GM23338 (cell line): ENCODE measurements at regions not wholly inside any gene's neighbourhood (a gene's known extent, or its start where the extent isn't known, plus 50 kb on each side); places are given as distances from the start of the nearest gene placed in this dataset.

ENCODE experiments used
- ATAC-seq: fragments of 200-7000 bp; cut with Tn5 transposase; 3 replicates; pipeline ENCODE4 v1.9.1; 2020
- DNase-seq: peaks from one replicate; pipeline ENCODE4 v3.0.0-alpha.2; 2015; ENCODE audit warnings: low spot score
- H2AFZ ChIP-seq: fragments of 200-600 bp; sonication (generic); 2 replicates; pipeline ENCODE4 v1.8.0; 2016; ENCODE audit warnings: antibody characterized with exemption, mild to moderate bottlenecking, moderate library complexity
- H3F3A ChIP-seq: fragments of 200-600 bp; sonication (generic); replicated peaks from 2 replicates; pipeline ENCODE4 v1.8.0; 2017; ENCODE audit warnings: antibody characterized with exemption, mixed run types, low read depth
- H3K27ac ChIP-seq: fragments of 200-600 bp; sonication (generic); 2 replicates; pipeline ENCODE4 v1.6.1; 2016; ENCODE audit warnings: low read depth
- H3K27me3 ChIP-seq: fragments of 200-600 bp; sonication (generic); 2 replicates; pipeline ENCODE4 v1.8.0; 2016; ENCODE audit warnings: mild to moderate bottlenecking, mixed run types, moderate library complexity; ENCODE audit not compliant: insufficient read depth
- H3K36me3 ChIP-seq: fragments of 200-600 bp; sonication (generic); 2 replicates; pipeline ENCODE4 v1.8.0; 2016; ENCODE audit warnings: mild to moderate bottlenecking; ENCODE audit not compliant: insufficient read depth
- H3K4me1 ChIP-seq: fragments of 200-600 bp; sonication (generic); 2 replicates; pipeline ENCODE4 v1.8.0; 2016; ENCODE audit warnings: mild to moderate bottlenecking, moderate library complexity; ENCODE audit not compliant: insufficient read depth
- H3K4me2 ChIP-seq: fragments of 200-600 bp; sonication (generic); 2 replicates; pipeline ENCODE4 v1.7.1; 2017; ENCODE audit warnings: mixed run types
- H3K4me3 ChIP-seq: fragments of 200-600 bp; sonication (generic); 2 replicates; pipeline ENCODE4 v1.6.1; 2016; ENCODE audit warnings: mixed run types
- H3K79me2 ChIP-seq: fragments of 200-600 bp; sonication (generic); replicated peaks from 2 replicates; pipeline ENCODE4 v1.8.0; 2017; ENCODE audit warnings: mild to moderate bottlenecking; ENCODE audit not compliant: insufficient read depth
- H3K9me2 ChIP-seq: fragments of 200-600 bp; sonication (generic); 2 replicates; pipeline ENCODE4 v1.8.0; 2017; ENCODE audit not compliant: insufficient read depth
- H4K20me1 ChIP-seq: fragments of 200-600 bp; sonication (generic); replicated peaks from 2 replicates; pipeline ENCODE4 v1.8.0; 2017; ENCODE audit warnings: mild to moderate bottlenecking; ENCODE audit not compliant: insufficient read depth
- H3K27ac Mint-ChIP-seq: 2 replicates; pipeline ENCODE4 v1.8.0; 2020; ENCODE audit warnings: inconsistent platforms, mild to moderate bottlenecking, moderate library complexity, mixed read lengths
- H3K27me3 Mint-ChIP-seq: 3 replicates; pipeline ENCODE4 v1.8.0; 2022; ENCODE audit warnings: low read depth, mild to moderate bottlenecking, moderate library complexity, mixed read lengths, inconsistent platforms; ENCODE audit not compliant: insufficient read depth, poor library complexity
- H3K36me3 Mint-ChIP-seq: 3 replicates; pipeline ENCODE4 v1.8.0; 2021; ENCODE audit warnings: low read depth, mild to moderate bottlenecking, inconsistent platforms, moderate library complexity, mixed read lengths
- H3K4me1 Mint-ChIP-seq: 3 replicates; pipeline ENCODE4 v1.8.0; 2020; ENCODE audit warnings: mild to moderate bottlenecking, inconsistent platforms, mixed read lengths
- H3K4me3 Mint-ChIP-seq: 3 replicates; pipeline ENCODE4 v1.8.0; 2021; ENCODE audit warnings: moderate library complexity, mild to moderate bottlenecking, inconsistent platforms, mixed read lengths
- H3K9me3 Mint-ChIP-seq: 3 replicates; pipeline ENCODE4 v1.8.0; 2020; ENCODE audit warnings: moderate library complexity, mild to moderate bottlenecking, inconsistent platforms, mixed read lengths
- CREB1 ChIP-seq: fragments of 250-450 bp; sonication (Bioruptor Pico); IDR thresholded peaks from 2 replicates; pipeline ENCODE4 v1.5.0; 2020; ENCODE audit warnings: low read depth, mild to moderate bottlenecking, moderate library complexity
- ETS1 ChIP-seq: IDR thresholded peaks from 2 replicates; pipeline ENCODE4 v1.6.1; 2016; ENCODE audit warnings: antibody characterized with exemption
- EZH2 ChIP-seq: fragments of 200-600 bp; sonication (generic); IDR thresholded peaks from one replicate; pipeline ENCODE4 v1.8.0; 2017; ENCODE audit warnings: antibody characterized with exemption, mild to moderate bottlenecking, low read depth; ENCODE audit not compliant: unreplicated experiment
- EZH2phosphoT487 ChIP-seq: fragments of 200-600 bp; sonication (generic); IDR thresholded peaks from one replicate; pipeline ENCODE4 v1.8.1; 2018; ENCODE audit warnings: antibody characterized with exemption; ENCODE audit not compliant: unreplicated experiment
- JUNB ChIP-seq: IDR thresholded peaks from one replicate; pipeline ENCODE4 v1.6.1; 2016; ENCODE audit warnings: antibody characterized with exemption; ENCODE audit not compliant: unreplicated experiment
- NANOG ChIP-seq: IDR thresholded peaks from 2 replicates; pipeline ENCODE4 v1.6.1; 2016; ENCODE audit warnings: antibody characterized with exemption, borderline replicate concordance
- POLR2AphosphoS5 ChIP-seq: IDR thresholded peaks from 2 replicates; pipeline ENCODE4 v1.6.1; 2016; ENCODE audit warnings: antibody characterized with exemption, low read depth
- STAT1 ChIP-seq: IDR thresholded peaks from one replicate; pipeline ENCODE4 v1.6.1; 2016; ENCODE audit warnings: antibody characterized with exemption; ENCODE audit not compliant: unreplicated experiment
- ZNF114 ChIP-seq: fragments of 250-450 bp; sonication (Bioruptor Pico); IDR thresholded peaks from 2 replicates; pipeline ENCODE4 v1.5.0; 2020; ENCODE audit warnings: mild to moderate bottlenecking, moderate library complexity
- ZNF331 ChIP-seq: fragments of 250-450 bp; sonication (Bioruptor Pico); IDR thresholded peaks from 2 replicates; pipeline ENCODE4 v1.5.0; 2020; ENCODE audit warnings: low read depth, mild to moderate bottlenecking, moderate library complexity
- ZNF462 ChIP-seq: fragments of 250-450 bp; sonication (Bioruptor Pico); IDR thresholded peaks from 2 replicates; pipeline ENCODE4 v1.5.0; 2020; ENCODE audit warnings: mild to moderate bottlenecking, moderate library complexity
- TF ChIP-seq, protein P1 (sequence below), 2 experiments: fragments of 200-600 bp in 1 of 2; sonication (generic) in 1 of 2; conservative IDR thresholded peaks; 2 replicates each; pipeline versions ENCODE4 v1.5.1 to v1.6.1; 2016 to 2017; ENCODE audit warnings: antibody characterized with exemption in 2 of 2, low read depth in 2 of 2, mild to moderate bottlenecking in 2 of 2, moderate library complexity in 1 of 2

DNA sequence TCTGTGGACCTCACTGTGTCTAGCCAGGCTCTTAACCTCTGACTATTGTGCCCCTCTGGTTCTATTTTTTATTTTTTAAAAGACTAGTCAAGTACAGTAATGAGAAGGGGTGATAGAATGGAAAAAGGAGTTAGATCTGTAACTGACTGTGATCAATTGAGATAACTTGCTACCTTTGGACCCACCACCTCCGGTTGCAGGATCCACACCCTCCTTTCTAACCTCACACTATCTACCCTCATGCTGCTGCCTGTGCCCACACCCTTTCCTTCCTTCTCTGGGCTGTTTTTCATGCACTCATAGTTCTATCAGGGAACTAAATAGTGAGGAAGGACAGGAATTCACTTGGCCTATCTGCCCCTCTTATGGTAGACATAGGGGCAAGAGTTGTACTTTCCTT lies 172.3 kb downstream of the KATNIP start:
- peaks cover 19% of the 10 kb centered on the region for H3K4me1 Mint-ChIP-seq
- no peaks in the 10 kb centered on the region; the same call in 1 of the 2 replicates for H3K36me3 ChIP-seq
- no peak overlapping the region for H2AFZ ChIP-seq
- H4K20me1 ChIP-seq: no peaks in the 10 kb centered on the region
- H3K36me3 Mint-ChIP-seq: peaks cover 22% of the 10 kb centered on the region
- DNase-seq: no peak
- no peak overlapping the region for H3K4me3 ChIP-seq
- H3K27me3 ChIP-seq: no peaks in the 10 kb centered on the region
- H3K27ac Mint-ChIP-seq: no peak overlapping the region
- H3K4me1 ChIP-seq: no peaks in the 10 kb centered on the region; the same call in 1 of the 2 replicates
- no peak for ATAC-seq
- peaks cover 2% of the 10 kb centered on the region; the same call in 1 of the 3 replicates for H3K9me3 Mint-ChIP-seq
- no peak overlapping the region for H3K4me3 Mint-ChIP-seq
- TF ChIP-seq JUNB (no peak), POLR2AphosphoS5 (no peak), STAT1 (no peak), ZNF114 (no peak), ETS1 (no peak), NANOG (no peak), EZH2phosphoT487 (no peak), ZNF462 (CRISPR knock-in tag) (no peak), EZH2 (no peak), CREB1 (CRISPR knock-in tag) (no peak), ZNF331 (no peak)
- TF ChIP-seq, protein P1, sequence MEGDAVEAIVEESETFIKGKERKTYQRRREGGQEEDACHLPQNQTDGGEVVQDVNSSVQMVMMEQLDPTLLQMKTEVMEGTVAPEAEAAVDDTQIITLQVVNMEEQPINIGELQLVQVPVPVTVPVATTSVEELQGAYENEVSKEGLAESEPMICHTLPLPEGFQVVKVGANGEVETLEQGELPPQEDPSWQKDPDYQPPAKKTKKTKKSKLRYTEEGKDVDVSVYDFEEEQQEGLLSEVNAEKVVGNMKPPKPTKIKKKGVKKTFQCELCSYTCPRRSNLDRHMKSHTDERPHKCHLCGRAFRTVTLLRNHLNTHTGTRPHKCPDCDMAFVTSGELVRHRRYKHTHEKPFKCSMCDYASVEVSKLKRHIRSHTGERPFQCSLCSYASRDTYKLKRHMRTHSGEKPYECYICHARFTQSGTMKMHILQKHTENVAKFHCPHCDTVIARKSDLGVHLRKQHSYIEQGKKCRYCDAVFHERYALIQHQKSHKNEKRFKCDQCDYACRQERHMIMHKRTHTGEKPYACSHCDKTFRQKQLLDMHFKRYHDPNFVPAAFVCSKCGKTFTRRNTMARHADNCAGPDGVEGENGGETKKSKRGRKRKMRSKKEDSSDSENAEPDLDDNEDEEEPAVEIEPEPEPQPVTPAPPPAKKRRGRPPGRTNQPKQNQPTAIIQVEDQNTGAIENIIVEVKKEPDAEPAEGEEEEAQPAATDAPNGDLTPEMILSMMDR (conservative IDR thresholded peaks at IDR 0.05; ENCODE audit: low read depth in 2 of 2): no peak
- no peaks in the 10 kb centered on the region for H3F3A ChIP-seq
- no peak overlapping the region for H3K4me2 ChIP-seq
- no peaks in the 10 kb centered on the region for H3K9me2 ChIP-seq
- H3K27me3 Mint-ChIP-seq: peaks cover 11% of the 10 kb centered on the region
- H3K79me2 ChIP-seq: no peaks in the 10 kb centered on the region
- H3K27ac ChIP-seq: no peak overlapping the region
